ENCODE measurements at regions not wholly inside any gene's neighbourhood (a gene's known extent, or its start where the extent isn't known, plus 50 kb on each side); places are given as distances from the start of the nearest gene placed in this dataset.
"Not testable (repeated sequence)": the region's sequence is repeated elsewhere in the genome, so short reads cannot be mapped to it uniquely, and the experiment has no call there.

- DNase-seq = no peak
These were observed 99.0 kb upstream of the SATB2 start for GRCh38 chr2:199556527-199557285.

DNA sequence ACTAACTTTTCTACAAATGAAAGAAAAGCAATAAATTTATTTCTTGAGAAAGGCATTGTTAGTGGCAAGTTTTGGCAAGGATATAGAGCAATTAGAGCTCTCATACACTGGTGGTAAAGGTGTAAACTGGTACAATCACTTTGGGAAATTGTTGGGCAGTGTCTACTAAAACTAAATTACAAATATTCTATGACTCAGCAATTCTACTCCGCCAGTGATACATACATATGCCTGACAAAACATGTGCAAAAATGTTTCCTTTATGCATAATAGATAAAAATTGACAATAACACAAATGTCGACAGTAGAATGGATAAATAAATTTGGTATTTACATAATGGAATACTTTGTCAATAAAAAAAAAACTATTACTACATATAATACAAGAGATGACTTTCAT lies 96.3 kb upstream of the SATB2 start:
- no peak for DNase-seq

DNA sequence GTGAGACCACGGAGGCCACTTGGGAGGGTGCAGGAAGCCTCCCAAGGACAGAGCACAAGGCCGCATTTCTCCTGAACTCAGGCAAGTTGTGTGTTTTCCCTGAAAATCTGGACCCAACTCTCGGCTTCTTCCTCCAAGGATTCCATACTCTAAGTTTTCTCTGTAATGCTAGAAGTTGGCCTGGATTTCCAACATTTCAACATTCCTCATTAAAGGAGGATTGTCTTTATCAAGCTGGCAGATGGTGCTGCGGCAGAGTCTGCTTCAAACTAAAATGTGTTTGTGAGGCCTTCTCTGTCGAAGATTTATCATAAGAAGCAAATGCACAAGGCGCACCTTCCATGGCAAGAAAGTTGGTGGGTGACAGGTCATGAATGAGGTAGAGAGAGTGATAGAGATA lies 94.4 kb upstream of the SATB2 start:
- no peak for DNase-seq

DNA sequence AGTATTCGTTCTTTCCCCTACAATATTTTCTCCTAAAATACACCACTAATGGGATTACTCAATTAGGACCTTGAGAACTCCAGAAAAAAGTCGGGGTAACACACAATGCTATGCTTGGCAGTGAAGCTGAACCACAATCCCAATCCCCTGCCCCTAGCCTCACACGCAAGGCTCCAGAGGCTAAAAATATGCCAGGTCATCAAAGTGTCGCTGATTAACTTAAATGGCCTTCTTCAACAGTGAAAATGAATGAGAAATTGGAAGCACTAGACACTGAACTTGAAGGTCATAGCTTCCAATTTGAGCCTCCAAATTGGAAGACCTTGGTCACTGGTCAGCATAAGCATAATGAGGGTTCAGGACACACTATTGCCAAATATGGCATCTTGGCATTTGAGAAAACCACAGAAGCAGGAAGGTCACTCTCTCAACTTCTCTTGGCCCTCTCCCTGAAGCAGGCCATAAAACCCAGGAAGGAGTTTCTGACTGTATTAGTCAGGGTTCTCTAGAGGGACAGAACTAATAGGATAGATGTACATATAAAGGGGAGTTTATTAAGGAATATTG lies 86.0 kb upstream of the SATB2 start:
- no peak for DNase-seq

DNA sequence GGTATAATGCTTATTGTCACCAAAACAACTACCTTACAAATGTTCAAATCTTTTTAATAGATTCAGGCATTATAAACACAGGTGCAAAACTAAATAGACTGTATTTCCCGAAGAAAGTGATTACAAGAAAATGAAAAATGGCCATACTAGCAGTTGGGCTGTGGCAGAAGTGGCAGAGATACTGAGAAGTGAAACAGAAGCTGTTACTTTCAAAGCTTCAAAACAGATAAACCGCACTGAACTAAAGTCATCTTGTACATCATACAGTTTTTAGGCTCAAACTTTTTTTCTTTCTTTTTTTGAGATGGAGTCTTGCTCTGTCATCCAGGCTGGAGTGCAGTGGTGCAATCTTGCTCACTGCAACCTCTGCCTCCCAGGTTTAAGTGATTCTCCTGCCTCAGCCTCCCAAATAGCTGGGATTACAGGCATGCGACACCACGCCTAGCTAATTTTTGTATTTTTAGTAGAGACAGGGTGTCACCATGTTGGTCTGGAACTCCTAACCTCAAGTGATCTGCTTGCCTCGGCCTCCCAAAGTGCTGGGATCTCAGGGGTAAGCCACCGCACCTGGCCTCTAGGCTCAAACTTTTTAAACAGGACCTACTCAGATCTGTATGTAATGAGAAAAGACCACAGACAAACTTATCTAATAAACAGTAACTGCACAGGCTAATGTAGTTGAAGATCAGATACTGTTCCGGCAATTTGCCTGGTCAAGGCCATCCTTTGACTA lies 77.9 kb upstream of the SATB2 start:
- no peak for DNase-seq

- not testable (repeated sequence) for DNase-seq
These were observed 76.1 kb upstream of the SATB2 start for GRCh38 chr2:199533873-199534272.

- DNase-seq = no peak
These were observed 69.3 kb upstream of the SATB2 start for GRCh38 chr2:199527071-199527470.

DNA sequence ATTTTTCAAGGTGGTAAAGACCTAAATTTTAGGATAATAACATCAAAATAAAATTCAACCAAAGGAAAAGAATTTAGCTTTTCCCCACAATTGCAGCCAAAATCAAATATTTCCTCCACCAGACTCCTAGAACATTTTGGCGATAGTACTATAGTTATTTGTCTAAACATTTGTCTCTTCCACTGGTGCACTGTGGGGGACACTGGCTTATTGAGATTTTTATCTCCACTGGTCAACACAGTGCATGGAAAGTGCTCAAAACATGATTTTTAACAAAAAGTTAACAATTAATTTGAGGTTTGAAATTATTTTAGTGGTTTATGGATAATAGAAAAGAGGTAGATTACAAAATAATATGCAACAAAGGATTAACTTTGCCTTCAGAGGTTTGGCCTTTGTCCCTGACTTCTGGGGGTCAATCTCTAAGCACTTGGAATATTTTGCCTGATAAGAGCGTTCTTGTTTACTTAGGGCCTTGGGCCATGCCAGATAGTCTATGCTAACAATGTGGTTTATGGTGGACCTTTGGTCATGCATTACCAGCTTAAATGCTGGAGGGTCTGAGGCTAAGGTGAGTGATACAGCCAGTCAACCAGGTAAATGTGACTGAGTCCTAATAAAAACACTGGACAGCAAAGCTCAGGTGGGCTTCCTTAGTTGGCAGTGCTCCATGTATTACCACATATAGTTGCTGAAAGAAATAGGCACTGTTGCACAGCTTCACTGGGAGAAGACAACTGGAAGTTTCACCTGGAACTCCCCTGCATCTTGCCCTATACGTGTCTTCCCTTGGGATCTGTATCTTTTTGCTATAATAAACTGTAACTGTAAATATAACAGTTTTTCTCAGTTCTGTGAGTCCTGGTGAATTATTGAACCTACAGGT lies 67.2 kb upstream of the SATB2 start:
- no peak for DNase-seq

DNA sequence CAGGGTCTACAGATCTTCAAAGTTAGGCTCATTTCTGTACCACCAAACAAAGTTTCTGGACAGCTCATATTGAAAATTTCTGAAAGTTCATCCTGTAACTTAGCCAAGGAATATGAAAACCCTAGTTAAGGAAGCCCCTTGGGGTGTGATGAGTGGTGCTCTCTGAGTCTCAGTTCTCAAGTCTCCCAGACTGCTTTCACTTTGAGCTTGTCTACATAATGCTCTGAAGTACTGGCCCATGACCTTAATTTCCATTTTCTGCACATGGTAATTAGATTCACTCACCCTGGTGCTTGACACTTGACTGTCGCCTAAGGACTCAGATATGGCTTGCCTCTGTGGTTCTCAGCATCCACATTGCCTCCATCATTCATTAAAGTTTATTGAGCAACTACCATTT lies 51.7 kb upstream of the SATB2 start:
- no peak for DNase-seq
